Activated naive CD4-positive, alpha-beta T cell (primary cell): ENCODE measurements at regions not wholly inside any gene's neighbourhood (a gene's known extent, or its start where the extent isn't known, plus 50 kb on each side); places are given as distances from the start of the nearest gene placed in this dataset.

Experiments
- DNase-seq, 4 experiments: peaks; one replicate each; lab custom pipeline; 2025; lab: John Stamatoyannopoulos, UW

DNA sequence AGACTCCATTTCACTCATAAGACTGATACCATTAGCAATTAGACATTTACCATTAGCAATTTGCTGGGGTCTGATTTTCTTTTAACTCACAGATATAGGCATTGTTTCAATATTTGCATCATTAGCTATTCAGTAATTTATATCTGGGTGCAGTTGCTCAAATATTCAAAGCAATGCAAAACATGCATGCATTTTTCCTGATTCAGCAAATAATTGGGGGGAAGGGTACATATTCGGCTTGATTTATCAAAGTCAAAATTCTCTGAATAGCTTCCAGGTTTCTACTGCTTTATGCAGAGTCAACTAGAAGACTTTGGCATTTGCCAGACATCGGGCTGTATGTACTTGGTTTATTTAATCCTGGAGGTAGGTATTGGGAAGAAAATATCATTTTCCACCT, 315.6 kb upstream of the NR2F2 start:
- no peak for DNase-seq

DNA sequence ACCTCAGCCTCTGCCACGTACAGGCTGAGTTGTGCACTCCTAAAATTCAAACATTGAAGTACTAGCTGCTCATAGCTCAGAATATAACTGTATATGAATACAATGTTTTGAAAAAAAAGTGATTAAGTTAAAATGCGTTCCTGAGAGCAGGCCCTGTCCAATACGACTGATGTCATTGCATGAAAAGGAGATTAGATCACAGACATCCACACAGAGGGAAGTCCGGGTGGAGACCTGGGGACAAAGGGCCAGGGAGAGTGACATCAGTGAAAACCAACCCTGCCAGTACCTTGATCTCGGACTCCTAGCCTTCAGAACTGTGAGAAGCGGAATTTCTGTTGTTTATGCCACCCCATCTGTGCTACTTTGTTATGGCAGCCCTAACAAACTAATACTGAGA, 311.4 kb upstream of the NR2F2 start:
- no peak for DNase-seq

DNA sequence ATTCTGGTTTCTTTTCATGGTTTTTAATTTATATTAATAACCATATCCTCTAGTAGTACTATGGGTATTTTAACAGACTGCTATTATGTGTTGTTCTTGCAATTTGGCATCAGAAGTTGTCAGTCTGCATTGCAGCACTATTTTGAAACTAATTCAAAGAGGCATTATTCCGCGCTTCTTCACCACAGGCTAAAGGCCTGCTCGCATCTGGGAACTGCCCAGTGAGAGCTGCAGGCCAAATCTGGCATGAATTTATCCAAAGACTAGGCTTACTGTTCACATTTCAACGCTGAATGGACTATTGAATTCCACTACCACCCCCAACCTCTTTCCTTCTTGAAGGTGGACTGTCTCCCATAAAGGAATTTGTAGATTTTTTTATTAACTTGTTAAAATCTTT, 310.4 kb upstream of the NR2F2 start:
- no peak for DNase-seq

DNA sequence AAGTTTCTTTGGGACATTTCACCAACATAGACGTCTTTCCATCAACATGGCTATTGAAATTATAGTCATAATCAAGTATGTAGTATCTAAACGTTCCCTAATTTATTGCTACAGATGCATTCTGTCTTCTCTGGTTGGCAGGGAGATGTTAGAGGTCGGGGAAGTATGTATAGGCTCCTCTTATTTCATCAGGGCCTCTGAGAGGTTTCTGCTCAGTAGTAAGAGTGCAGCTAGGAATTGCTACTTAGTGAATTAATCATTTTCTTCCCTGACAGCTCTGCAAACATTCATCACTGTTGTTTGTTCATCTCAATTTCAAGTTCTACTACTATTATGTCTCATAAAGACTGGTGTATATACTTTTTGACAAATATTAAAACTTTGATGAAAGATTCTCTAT, 309.7 kb upstream of the NR2F2 start:
- no peak for DNase-seq

DNA sequence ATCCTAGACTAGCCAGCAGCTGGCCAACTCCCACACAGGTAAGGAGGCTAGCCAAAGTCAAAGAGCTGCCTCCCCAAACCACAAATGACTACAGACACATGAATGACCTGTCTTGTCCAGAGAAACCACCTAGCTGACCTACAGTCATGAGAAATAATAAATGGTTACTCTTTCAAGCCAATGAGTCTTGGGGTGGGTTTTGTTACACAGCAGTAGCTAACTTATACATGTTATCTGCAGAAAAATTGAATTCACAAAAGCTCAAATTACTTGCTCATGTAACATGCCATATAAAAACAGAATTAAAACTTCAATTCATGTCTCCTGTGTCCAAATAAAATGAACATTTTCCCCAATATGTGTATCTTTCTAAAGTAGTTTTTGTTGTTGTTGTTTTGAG, 307.4 kb upstream of the NR2F2 start:
- DNase-seq = no peak

- DNase-seq = no peak
Observed at GRCh38 chr15:96027501-96027900, 303.0 kb upstream of the NR2F2 start.

DNA sequence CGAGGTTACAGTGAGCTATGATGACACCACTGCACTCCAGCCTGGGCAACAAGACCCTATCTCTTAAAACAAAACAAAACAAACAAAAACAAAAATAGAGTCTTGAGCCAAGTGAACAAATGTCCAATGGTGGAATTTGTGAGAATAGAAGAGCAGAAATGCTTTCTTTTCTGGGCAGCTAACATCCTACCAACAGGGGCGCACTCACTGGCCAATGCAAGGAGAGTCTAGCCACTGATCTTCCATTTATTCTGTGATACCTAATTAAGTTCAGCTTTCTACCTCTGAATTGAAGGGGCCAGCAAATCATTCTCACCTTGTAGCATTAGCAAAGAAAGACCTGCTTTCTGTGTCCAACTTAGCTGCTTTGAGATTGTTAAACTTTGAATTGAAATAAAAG, 301.9 kb upstream of the NR2F2 start:
- DNase-seq = no peak

- DNase-seq = no peak
Observed at GRCh38 chr15:96029172-96029571, 301.3 kb upstream of the NR2F2 start.

- no peak for DNase-seq
Observed at GRCh38 chr15:96031426-96032110, 298.9 kb upstream of the NR2F2 start.

GRCh38 chr15:96035091-96035490, 295.4 kb upstream of the NR2F2 start:
- no peak for DNase-seq

DNA sequence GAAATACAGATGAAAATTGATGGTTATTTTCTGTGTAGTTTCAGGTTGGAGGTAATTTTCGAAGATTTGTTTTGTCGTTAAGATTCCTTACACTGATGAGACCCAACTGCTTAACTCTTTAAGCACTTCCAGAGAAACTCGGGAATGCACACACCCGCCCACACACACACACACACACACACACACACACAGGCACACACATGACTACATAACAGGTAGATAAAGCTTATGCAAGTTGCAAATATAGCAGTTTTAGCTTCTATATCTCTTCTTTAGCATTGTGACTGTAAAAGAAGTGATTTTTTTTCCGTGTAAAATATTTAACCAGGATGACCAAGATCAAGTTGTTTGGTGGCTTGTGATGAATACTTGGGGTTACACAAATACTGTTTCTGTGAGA, 294.9 kb upstream of the NR2F2 start:
- DNase-seq = no peak

DNA sequence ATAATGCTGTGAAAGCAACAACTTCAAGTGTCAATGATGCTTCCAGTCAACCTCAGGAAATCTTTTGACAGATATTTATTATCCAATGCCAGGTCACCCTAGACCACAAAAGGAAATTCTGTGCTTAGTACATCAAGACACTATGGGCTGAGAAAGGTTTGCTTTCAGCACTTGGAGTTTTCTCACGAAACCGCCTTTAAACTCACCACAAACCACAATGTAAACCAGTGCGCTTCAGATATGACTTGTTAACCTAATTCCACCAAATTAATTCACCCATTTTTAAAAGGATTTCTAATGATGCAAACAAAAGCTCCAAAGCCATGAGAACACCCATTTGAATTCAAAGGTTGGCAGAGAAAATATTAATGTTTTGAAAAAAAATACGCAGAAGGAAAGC, 292.9 kb upstream of the NR2F2 start:
- DNase-seq = no peak

- no peak for DNase-seq
Observed at GRCh38 chr15:96038131-96038530, 292.4 kb upstream of the NR2F2 start.

DNA sequence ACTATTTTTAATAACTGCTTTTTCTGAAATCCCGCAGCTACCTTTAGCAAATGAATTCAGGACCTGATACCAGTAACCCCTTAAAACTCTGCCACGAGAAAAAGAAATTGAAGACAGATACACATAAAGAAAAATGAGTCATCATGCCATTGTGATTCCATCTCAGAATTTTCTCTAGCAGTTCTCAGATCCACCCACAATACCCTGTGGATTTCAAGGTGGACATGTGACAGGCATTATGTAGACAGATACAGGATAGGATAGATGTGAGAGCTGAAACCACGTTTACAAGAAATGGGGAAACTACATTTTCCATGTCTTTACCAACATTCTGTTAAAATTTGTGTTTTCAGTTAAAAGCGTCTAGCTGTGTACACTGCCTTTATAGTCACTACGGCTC, 291.9 kb upstream of the NR2F2 start:
- DNase-seq = no peak

DNA sequence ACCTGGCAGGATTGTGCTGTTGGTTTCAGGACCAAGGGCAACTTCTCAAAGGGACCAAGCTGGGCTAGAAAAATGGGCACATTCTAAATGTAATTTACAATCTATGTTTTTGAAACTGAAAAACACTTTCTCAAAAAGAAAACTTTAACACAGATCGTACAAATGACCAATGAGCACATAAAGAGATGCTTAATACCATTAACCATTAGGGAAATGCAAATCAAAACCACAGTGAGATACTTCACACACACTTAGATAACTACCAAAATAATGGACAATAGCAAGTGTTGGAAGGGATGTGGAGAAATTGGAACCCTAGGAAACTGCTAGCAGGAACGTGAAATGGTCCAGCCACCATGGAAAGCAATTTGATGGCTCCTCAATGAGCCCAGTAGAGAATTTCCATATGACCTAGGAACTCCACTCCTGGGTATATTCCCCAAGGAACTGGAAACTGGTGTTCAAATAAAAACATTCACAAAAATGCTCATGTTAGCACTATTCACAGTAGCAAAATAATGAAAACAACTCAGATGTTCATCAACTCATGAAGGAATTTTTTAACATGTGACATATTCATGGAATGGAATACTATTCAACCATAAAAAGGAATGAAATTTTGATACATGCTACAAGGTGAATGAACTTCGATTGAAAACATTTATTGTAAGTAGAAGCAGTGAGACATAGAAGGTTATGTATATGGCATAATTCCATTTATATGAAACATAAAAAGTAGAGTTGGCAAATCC, 288.3 kb upstream of the NR2F2 start:
- no peak for DNase-seq

DNA sequence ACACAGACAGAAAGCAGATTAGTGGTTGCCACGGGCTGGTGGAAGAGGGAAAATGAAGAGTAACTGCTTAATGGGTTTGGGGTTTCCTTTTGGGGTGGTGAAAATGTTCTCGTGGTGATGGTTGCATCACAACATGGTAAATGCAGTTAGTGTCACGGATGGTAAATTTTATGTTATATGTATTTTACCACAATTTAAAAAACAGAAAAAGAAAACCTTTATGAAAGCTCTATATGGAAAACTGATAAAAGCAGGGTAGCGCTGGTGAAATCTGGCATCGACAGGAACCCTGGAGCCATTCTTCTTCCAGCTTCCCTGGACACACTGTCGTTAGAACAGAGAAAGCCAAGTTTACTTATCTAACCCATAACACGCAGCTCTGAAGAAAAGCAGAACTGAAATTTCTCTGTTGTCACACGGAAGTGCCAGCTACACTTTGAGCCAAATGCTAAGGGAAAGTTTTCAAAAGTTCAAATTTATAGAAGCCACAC, 287.7 kb upstream of the NR2F2 start:
- no peak for DNase-seq

GRCh38 chr15:96043591-96044171, 286.8 kb upstream of the NR2F2 start:
- DNase-seq = no peak

DNA sequence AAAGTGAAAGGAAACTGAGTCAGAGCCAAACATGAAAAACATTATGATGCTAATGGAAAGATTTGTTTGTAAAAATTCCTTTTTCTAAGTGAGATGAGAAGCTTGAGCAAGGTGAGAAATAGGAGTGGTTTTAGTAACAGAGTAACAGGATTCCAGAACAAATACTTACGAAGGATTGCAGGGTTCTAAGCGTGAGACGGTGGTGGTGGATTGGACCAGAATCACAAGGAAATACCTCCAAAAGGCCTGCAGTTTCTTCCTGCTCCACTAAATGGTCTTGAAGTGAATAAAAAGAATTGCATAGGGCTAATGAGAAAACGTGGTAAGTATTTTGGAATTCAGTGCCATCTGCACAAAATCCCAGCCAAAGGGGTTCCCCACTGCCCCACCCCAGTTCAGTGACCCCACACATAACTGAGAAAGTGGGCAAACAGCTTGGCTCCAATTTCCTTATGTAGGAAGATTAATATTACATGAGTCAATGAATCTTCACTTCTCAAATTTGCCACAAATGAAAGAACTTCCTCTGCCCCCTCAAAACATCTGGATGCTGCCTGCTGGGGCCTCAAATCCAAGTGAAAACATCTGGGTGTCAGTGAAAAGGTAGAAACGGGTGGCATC, 283.8 kb upstream of the NR2F2 start:
- no peak for DNase-seq

- DNase-seq = no peak
Observed at GRCh38 chr15:96047255-96047931, 283.1 kb upstream of the NR2F2 start.

- no peak for DNase-seq
Observed at GRCh38 chr15:96049323-96049722, 281.2 kb upstream of the NR2F2 start.

GRCh38 chr15:96049766-96050165, 280.7 kb upstream of the NR2F2 start:
- DNase-seq = no peak

DNA sequence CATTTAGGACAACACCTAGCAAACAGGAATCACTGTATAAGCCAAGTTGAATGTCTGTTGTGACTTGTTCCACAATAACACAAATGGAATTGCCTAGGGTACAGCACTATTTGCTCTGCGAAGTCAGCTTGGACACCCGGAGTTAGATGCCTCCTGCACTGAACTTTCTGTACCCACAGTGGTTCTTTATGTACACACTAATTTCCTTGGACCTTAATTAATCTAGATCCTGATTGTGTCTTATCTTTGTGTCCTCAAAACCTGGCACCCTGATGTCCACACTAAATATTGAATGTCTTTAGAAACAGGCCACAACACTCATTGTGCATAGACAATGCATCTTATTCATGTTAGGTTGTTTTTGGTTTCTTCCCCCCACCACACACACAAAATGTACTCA, 278.9 kb upstream of the NR2F2 start:
- no peak for DNase-seq
